ENCODE measurements at regions not wholly inside any gene's neighbourhood (a gene's known extent, or its start where the extent isn't known, plus 50 kb on each side); places are given as distances from the start of the nearest gene placed in this dataset.
"Not testable (repeated sequence)": the region's sequence is repeated elsewhere in the genome, so short reads cannot be mapped to it uniquely, and the experiment has no call there.

DNA sequence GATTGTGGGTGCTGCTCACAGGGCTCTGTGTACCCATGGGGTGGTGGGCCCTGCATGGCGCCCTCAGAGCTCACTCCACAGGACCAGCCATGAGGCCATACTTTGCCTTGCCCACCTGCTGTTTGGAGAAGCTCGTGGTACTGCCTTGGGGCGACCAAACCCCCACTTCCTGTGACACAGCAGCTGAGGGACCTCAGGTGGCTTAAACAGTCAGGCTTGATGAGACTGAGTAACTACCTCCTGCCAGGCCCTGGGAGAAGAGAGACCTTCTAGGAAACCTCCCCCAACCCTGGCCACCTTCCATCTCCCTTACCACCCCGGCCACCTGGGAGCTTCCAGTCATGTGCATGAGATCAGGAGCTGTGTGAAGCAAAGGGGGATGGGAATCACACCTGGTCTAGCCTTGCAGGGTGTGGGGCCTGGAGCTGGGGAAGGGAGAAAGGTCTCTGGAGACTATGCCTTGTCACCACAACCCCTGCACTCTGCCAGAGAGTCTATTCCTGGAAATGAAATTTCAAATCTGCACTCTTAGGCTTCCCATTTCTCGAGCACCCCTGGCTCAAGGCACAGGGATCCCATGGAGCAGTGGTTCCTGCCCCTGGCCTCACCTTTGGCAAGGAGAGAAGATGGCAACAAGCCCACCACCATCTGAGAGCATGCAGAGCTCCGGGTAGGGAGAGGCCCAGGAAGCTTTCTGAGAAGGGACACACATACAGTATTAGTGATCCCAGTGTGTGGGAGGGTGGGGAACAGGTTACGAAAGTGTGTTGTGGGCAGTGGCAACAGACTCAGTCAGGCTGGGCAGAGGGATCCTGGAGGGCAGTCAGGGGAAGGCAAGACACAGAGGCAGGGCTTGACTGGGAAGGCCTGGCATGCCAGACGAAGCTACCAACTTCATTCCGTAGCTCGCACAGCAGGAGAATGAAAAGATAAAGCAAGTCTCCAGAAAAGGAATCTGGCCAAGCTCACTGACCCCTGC, 125.0 kb downstream of the URI1 start:
- DNase-seq (ENCODE audit: low read depth): no peak
- no peak for TF ChIP-seq CTCF (conservative IDR thresholded peaks at IDR 0.05; ENCODE audit: low read depth, low read length)
- no peak overlapping the region for H3K4me3 ChIP-seq (ENCODE audit: low read length)

GRCh38 chr19:30067956-30068506, 126.0 kb downstream of the URI1 start:
- H3K4me3 ChIP-seq (ENCODE audit: low read length); DNase-seq (ENCODE audit: low read depth): not testable (repeated sequence)

DNA sequence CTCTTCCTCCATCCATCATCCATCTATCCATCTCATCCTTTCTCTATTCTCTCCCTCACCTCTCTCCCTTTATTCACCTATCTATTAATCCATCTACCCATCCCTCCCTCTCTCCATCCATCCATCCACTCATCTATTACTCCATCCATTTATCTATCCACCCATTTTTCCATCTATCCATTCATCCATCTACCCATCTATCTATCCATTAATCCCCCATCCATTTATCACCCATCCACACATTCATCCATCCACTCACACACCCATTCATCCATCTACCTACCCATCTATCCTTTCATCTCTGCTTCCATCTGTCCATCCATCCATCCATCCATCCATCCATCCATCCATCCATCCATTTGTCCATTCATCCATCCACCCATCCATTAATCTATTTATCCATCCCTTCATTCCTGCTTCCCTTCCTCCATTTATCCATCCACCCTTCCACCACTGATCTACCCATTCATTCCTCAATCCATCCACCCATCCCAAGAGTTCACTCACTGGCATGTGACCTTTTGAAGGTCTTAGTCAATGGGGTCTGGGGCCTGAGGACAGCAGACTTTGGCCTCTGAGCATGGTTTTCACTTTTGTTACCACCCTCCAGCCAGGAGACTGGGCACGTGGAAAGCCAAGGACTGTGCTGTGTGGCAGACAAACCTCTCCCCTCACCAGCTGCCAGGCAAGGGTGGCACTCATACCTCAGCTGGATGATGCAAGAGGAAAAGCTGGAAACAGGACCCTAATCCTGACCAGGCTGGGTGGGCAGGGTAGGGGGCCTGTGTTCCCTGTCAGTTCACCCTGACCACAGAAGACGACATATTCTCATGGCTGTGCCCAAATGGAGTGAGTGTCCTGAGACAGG, 126.7 kb downstream of the URI1 start:
- TF ChIP-seq CTCF (conservative IDR thresholded peaks at IDR 0.05; ENCODE audit: low read depth, low read length): no peak
- no peak overlapping the region for H3K4me3 ChIP-seq (ENCODE audit: low read length)
- no peak for DNase-seq (ENCODE audit: low read depth)

GRCh38 chr19:30069535-30070197, 127.6 kb downstream of the URI1 start:
- DNase-seq (ENCODE audit: low read depth): no peak
- no peak overlapping the region for H3K4me3 ChIP-seq (ENCODE audit: low read length)
- no peak for TF ChIP-seq CTCF (conservative IDR thresholded peaks at IDR 0.05; ENCODE audit: low read depth, low read length)

GRCh38 chr19:30070198-30070967, 128.3 kb downstream of the URI1 start:
- no peak for DNase-seq (ENCODE audit: low read depth)
- no peak for TF ChIP-seq CTCF (conservative IDR thresholded peaks at IDR 0.05; ENCODE audit: low read depth, low read length)
- no peak overlapping the region for H3K4me3 ChIP-seq (ENCODE audit: low read length)

GRCh38 chr19:30070968-30071632, 129.1 kb downstream of the URI1 start:
- DNase-seq (ENCODE audit: low read depth): no peak
- no peak for TF ChIP-seq CTCF (conservative IDR thresholded peaks at IDR 0.05; ENCODE audit: low read depth, low read length)
- H3K4me3 ChIP-seq (ENCODE audit: low read length): no peak overlapping the region

Measured in retinal pigment epithelial cell (primary cell).